KMS-11 (cell line): ENCODE measurements at regions not wholly inside any gene's neighbourhood (a gene's known extent, or its start where the extent isn't known, plus 50 kb on each side); places are given as distances from the start of the nearest gene placed in this dataset.
"Not testable (repeated sequence)": the region's sequence is repeated elsewhere in the genome, so short reads cannot be mapped to it uniquely, and the experiment has no call there.

Source experiments
- H2AFZ ChIP-seq: fragments of 200-600 bp; sonication (generic); 2 replicates; pipeline ENCODE4 v1.6.1; 2016; ENCODE audit warnings: antibody characterized with exemption, mixed run types, low read depth
- H3K27ac ChIP-seq: fragments of 200-600 bp; sonication (generic); 2 replicates; pipeline ENCODE4 v1.6.1; 2016; ENCODE audit warnings: mild to moderate bottlenecking, mixed run types
- H3K27me3 ChIP-seq: fragments of 200-600 bp; sonication (generic); 2 replicates; pipeline ENCODE4 v1.6.1; 2017; ENCODE audit warnings: mild to moderate bottlenecking, low read depth, mixed run types, moderate library complexity; ENCODE audit not compliant: insufficient read depth
- H3K36me3 ChIP-seq: fragments of 200-600 bp; sonication (generic); 2 replicates; pipeline ENCODE4 v1.6.1; 2017; ENCODE audit warnings: mild to moderate bottlenecking, mixed run types; ENCODE audit not compliant: insufficient read depth
- H3K4me1 ChIP-seq: fragments of 200-600 bp; sonication (generic); 2 replicates; pipeline ENCODE4 v1.6.1; 2016; ENCODE audit warnings: mild to moderate bottlenecking, low read depth, mixed run types; ENCODE audit not compliant: poor library complexity, severe bottlenecking
- H3K4me2 ChIP-seq: fragments of 200-600 bp; sonication (generic); 2 replicates; pipeline ENCODE4 v1.7.0; 2016; ENCODE audit warnings: mild to moderate bottlenecking, mixed run types
- H3K4me3 ChIP-seq: fragments of 200-600 bp; sonication (generic); IDR thresholded peaks from 2 replicates; pipeline ENCODE4 v1.6.1; 2017; ENCODE audit warnings: low read depth, low read length, mixed read lengths; ENCODE audit not compliant: insufficient read depth
- H3K79me2 ChIP-seq: fragments of 200-600 bp; sonication (generic); 2 replicates; pipeline ENCODE4 v1.6.1; 2016; ENCODE audit warnings: low read depth, mixed run types; ENCODE audit not compliant: insufficient read depth
- H3K9ac ChIP-seq: fragments of 200-600 bp; sonication (generic); 2 replicates; pipeline ENCODE4 v1.6.1; 2016; ENCODE audit warnings: mild to moderate bottlenecking, mixed run types
- H4K20me1 ChIP-seq: fragments of 200-600 bp; sonication (generic); 2 replicates; pipeline ENCODE4 v1.6.1; 2016; ENCODE audit warnings: mild to moderate bottlenecking, mixed run types; ENCODE audit not compliant: insufficient read depth
- CTCF ChIP-seq: fragments of 200-600 bp; sonication (generic); conservative IDR thresholded peaks from 2 replicates; pipeline ENCODE4 v1.6.1; 2017; ENCODE audit warnings: low read depth, mild to moderate bottlenecking, antibody characterized with exemption, low read length, moderate library complexity, mixed read lengths

- Histone ChIP-seq H3K79me2 (no peaks in the 10 kb centered on the region), H3K9ac (no peak overlapping the region), H3K4me1 (peaks cover 4% of the 10 kb centered on the region), H4K20me1 (no peaks in the 10 kb centered on the region), H3K4me3 (no peak overlapping the region), H3K36me3 (no peaks in the 10 kb centered on the region), H3K27me3 (no peaks in the 10 kb centered on the region), H2AFZ (no peak overlapping the region), H3K27ac (no peak overlapping the region), H3K4me2 (no peak overlapping the region)
- no peak for TF ChIP-seq CTCF
Observed at GRCh38 chr7:16369855-16370254, 51.5 kb downstream of the CRPPA start.

GRCh38 chr7:16369309-16369708 is 52.0 kb downstream of the CRPPA start:
- H3K27me3 ChIP-seq, H3K27ac ChIP-seq, H3K4me3 ChIP-seq, H4K20me1 ChIP-seq, H3K36me3 ChIP-seq, H3K79me2 ChIP-seq, H3K4me1 ChIP-seq, H3K9ac ChIP-seq, H2AFZ ChIP-seq, H3K4me2 ChIP-seq: not testable (repeated sequence)

- no peak overlapping the region for H3K27ac ChIP-seq
- H3K4me1 ChIP-seq, result peaks cover 4% of the 10 kb centered on the region
- H3K9ac ChIP-seq, result no peak overlapping the region
- H4K20me1 ChIP-seq, result no peaks in the 10 kb centered on the region
- no peak overlapping the region for H2AFZ ChIP-seq
- H3K79me2 ChIP-seq, result no peaks in the 10 kb centered on the region
- H3K4me3 ChIP-seq, result no peak overlapping the region
- H3K4me2 ChIP-seq, result no peak overlapping the region
- H3K27me3 ChIP-seq, result no peaks in the 10 kb centered on the region
- no peak for TF ChIP-seq CTCF
- H3K36me3 ChIP-seq, result no peaks in the 10 kb centered on the region
Observed at GRCh38 chr7:16368885-16369284, 52.5 kb downstream of the CRPPA start.

GRCh38 chr7:16367115-16367514 is 54.2 kb downstream of the CRPPA start:
- no peak overlapping the region for H3K4me2 ChIP-seq
- H3K4me3 ChIP-seq, result no peak overlapping the region
- H3K4me1 ChIP-seq, result peaks cover 4% of the 10 kb centered on the region
- no peaks in the 10 kb centered on the region for H4K20me1 ChIP-seq
- H3K36me3 ChIP-seq, result no peaks in the 10 kb centered on the region
- no peaks in the 10 kb centered on the region for H3K79me2 ChIP-seq
- H3K27ac ChIP-seq, result no peak overlapping the region
- H3K27me3 ChIP-seq, result no peaks in the 10 kb centered on the region
- H3K9ac ChIP-seq, result no peak overlapping the region
- no peak overlapping the region for H2AFZ ChIP-seq
- TF ChIP-seq CTCF, result no peak

- H3K36me3 ChIP-seq, result no peaks in the 10 kb centered on the region
- no peaks in the 10 kb centered on the region for H3K27me3 ChIP-seq
- H3K4me1 ChIP-seq, result peaks cover 4% of the 10 kb centered on the region
- H3K79me2 ChIP-seq, result no peaks in the 10 kb centered on the region
- H3K4me3 ChIP-seq, result no peak overlapping the region
- H3K9ac ChIP-seq, result no peak overlapping the region
- no peak overlapping the region for H2AFZ ChIP-seq
- no peak for TF ChIP-seq CTCF
- H3K4me2 ChIP-seq, result no peak overlapping the region
- H3K27ac ChIP-seq, result no peak overlapping the region
- H4K20me1 ChIP-seq, result no peaks in the 10 kb centered on the region
Observed at GRCh38 chr7:16365952-16366351, 55.4 kb downstream of the CRPPA start.
